Suprapubic skin (tissue), 4 donors: ENCODE measurements at regions not wholly inside any gene's neighbourhood (a gene's known extent, or its start where the extent isn't known, plus 50 kb on each side); places are given as distances from the start of the nearest gene placed in this dataset.

Source experiments
- DNase-seq, 2 donors: peaks; one replicate each; pipeline ENCODE4 v3.0.0-alpha.2; 2019; ENCODE audit warnings: low spot score in 2 of 2
- H3K27ac ChIP-seq: fragments of 200-600 bp; sonication (generic); one replicate; pipeline ENCODE4 v1.5.1; 2019
- H3K27me3 ChIP-seq: fragments of 200-600 bp; sonication (generic); one replicate; pipeline ENCODE4 v1.5.1; 2019
- H3K36me3 ChIP-seq: fragments of 200-600 bp; sonication (generic); one replicate; pipeline ENCODE4 v1.5.1; 2019
- H3K4me1 ChIP-seq: fragments of 200-600 bp; sonication (generic); one replicate; pipeline ENCODE4 v1.5.1; 2019
- H3K4me3 ChIP-seq: fragments of 200-600 bp; sonication (generic); one replicate; pipeline ENCODE4 v1.5.1; 2019; ENCODE audit warnings: mild to moderate bottlenecking
- H3K9me3 ChIP-seq: fragments of 200-600 bp; sonication (generic); one replicate; pipeline ENCODE4 v1.5.1; 2019
- EP300 ChIP-seq: sonication (generic); formaldehyde crosslinking; IDR thresholded peaks from one replicate; pipeline ENCODE4 v1.6.1; 2017; ENCODE audit warnings: antibody characterized with exemption
- POLR2A ChIP-seq, 2 donors: fragments of 450-650 bp; IDR thresholded peaks; one replicate each; pipeline ENCODE4 v1.6.1; 2017; ENCODE audit warnings: antibody characterized with exemption in 2 of 2, mild to moderate bottlenecking in 2 of 2, moderate library complexity in 2 of 2
- POLR2AphosphoS5 ChIP-seq, 3 donors: sonication (generic); formaldehyde crosslinking; IDR thresholded peaks; one replicate each; pipeline ENCODE4 v1.6.1; 2017; ENCODE audit warnings: antibody characterized with exemption in 3 of 3
- WGBS: methylation state at CpG from one replicate; pipeline ENCODE4 v1.1.5; 2018; 5-methylcytosine and 5-hydroxymethylcytosine counted together
- TF ChIP-seq, protein P1 (sequence below), 2 donors: fragments of 200-600 bp in 1 of 2; fragments of 450-650 bp in 1 of 2; sonication (generic) in 1 of 2; IDR thresholded peaks; one replicate each; pipeline ENCODE4 v1.5.1; 2016 to 2019; ENCODE audit warnings: antibody characterized with exemption in 2 of 2, mild to moderate bottlenecking in 1 of 2, moderate library complexity in 1 of 2

DNA sequence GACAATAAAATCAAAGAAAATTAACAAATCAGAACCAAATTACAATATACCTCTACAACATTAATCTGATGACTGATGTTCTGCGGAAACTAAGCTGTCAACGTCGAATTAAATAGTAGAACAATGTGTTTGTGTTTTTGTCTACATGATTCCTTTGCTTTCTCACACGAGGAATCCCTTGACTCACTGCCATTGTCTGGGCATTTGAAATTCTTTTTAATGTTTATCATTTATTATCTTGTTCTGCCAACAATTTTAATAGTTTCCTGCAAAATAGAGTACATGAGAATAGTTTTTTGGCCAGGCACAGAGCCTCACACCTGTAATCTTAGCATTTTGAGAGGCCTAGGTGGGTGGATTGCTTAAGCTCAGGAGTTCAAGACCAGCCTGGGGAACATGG, 76.6 kb upstream of the KRAS start:
- TF ChIP-seq POLR2A (IDR thresholded peaks at IDR 0.05) (no peak), POLR2AphosphoS5 (IDR thresholded peaks at IDR 0.05) (no peak), EP300 (no peak)
- TF ChIP-seq, protein P1, sequence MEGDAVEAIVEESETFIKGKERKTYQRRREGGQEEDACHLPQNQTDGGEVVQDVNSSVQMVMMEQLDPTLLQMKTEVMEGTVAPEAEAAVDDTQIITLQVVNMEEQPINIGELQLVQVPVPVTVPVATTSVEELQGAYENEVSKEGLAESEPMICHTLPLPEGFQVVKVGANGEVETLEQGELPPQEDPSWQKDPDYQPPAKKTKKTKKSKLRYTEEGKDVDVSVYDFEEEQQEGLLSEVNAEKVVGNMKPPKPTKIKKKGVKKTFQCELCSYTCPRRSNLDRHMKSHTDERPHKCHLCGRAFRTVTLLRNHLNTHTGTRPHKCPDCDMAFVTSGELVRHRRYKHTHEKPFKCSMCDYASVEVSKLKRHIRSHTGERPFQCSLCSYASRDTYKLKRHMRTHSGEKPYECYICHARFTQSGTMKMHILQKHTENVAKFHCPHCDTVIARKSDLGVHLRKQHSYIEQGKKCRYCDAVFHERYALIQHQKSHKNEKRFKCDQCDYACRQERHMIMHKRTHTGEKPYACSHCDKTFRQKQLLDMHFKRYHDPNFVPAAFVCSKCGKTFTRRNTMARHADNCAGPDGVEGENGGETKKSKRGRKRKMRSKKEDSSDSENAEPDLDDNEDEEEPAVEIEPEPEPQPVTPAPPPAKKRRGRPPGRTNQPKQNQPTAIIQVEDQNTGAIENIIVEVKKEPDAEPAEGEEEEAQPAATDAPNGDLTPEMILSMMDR (IDR thresholded peaks at IDR 0.05): no peak
- H3K4me1 ChIP-seq: peaks cover 3% of the 10 kb centered on the region
- H3K9me3 ChIP-seq: no peaks in the 10 kb centered on the region
- no peaks in the 10 kb centered on the region for H3K36me3 ChIP-seq
- H3K27me3 ChIP-seq: no peaks in the 10 kb centered on the region
- no peak for DNase-seq
- no peak overlapping the region for H3K27ac ChIP-seq
- H3K4me3 ChIP-seq: no peak overlapping the region
- WGBS: 60% methylated on average over 4 of the region's 4 CpGs

DNA sequence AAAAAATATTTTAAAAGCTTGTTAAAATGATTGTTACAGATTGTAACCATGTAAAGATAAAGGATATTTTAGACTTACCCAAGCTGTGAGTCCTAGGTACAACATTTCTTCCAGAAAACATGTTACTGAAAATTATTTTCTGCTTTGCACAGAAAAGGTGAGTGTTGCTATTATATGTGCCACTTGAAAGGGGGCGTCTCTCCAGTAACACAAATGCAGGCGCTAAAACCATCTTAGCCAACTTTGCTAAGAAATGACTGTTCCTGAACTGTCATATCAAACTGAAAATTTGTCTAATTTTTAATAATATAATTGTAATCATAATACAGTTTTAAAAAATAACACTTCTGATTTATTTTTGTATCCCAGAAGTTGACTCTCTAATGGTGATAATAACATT, 75.6 kb upstream of the KRAS start:
- H3K4me1 ChIP-seq: peaks cover 3% of the 10 kb centered on the region
- no peak overlapping the region for H3K4me3 ChIP-seq
- 94% methylated on average over 2 of the region's 2 CpGs for WGBS
- no peaks in the 10 kb centered on the region for H3K9me3 ChIP-seq
- H3K36me3 ChIP-seq: no peaks in the 10 kb centered on the region
- no peak for DNase-seq
- TF ChIP-seq POLR2AphosphoS5 (IDR thresholded peaks at IDR 0.05) (no peak), EP300 (no peak), POLR2A (IDR thresholded peaks at IDR 0.05) (no peak)
- TF ChIP-seq, protein P1 (IDR thresholded peaks at IDR 0.05): no peak
- H3K27me3 ChIP-seq: no peaks in the 10 kb centered on the region
- H3K27ac ChIP-seq: no peak overlapping the region

DNA sequence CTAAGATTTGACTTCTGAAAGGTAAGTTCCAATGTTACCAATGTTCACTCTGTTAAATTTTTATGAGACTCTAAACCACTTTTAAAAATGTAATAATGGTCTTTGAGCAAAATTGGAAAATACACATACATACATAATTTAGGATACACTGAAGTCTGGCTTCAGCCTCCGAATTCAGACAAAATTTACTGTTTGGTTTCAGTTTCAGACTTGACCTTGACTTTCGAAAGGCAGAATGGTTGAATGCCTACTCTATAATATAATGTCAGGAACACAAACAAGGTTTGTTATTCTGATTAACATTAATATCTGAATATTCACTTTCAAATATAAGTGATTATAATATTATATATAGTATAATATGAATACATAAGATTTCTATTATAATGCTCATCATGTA, 74.1 kb upstream of the KRAS start:
- Histone ChIP-seq H3K4me3 (no peak overlapping the region), H3K27ac (no peak overlapping the region), H3K27me3 (no peaks in the 10 kb centered on the region), H3K9me3 (no peaks in the 10 kb centered on the region), H3K4me1 (peaks cover 3% of the 10 kb centered on the region), H3K36me3 (no peaks in the 10 kb centered on the region)
- 81% methylated on average over 2 of the region's 2 CpGs for whole genome bisulfite sequencing
- TF ChIP-seq POLR2A (IDR thresholded peaks at IDR 0.05): no peak
- no peak for TF ChIP-seq EP300
- no peak for TF ChIP-seq POLR2AphosphoS5 (IDR thresholded peaks at IDR 0.05)
- TF ChIP-seq, protein P1 (IDR thresholded peaks at IDR 0.05): no peak
- DNase-seq: no peak

DNA sequence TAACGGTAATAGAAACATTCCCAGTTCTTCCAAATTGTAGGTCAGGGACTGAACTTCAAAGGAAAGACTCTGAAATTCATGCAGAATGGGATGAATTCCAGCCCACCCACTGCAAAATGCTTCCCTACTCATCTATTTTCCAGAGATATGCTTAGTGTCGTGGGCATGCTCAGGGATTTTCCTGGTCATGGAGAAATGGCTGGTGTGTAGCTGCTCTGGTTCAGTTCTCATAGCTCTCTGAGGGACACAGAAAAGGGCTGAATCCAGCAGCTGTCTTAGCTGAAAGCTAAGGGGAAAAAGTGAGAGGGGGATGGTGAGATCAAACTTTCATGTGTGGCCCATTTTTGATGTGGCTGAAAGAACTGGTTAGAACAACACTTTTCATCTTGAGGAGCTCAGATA, 72.9 kb upstream of the KRAS start:
- Histone ChIP-seq H3K27ac (no peak overlapping the region), H3K9me3 (no peaks in the 10 kb centered on the region), H3K36me3 (no peaks in the 10 kb centered on the region), H3K4me1 (peaks cover 3% of the 10 kb centered on the region), H3K4me3 (no peak overlapping the region), H3K27me3 (no peaks in the 10 kb centered on the region)
- DNase-seq: no peak
- TF ChIP-seq POLR2A (IDR thresholded peaks at IDR 0.05): no peak
- 64% methylated on average over 2 of the region's 2 CpGs for WGBS

DNA sequence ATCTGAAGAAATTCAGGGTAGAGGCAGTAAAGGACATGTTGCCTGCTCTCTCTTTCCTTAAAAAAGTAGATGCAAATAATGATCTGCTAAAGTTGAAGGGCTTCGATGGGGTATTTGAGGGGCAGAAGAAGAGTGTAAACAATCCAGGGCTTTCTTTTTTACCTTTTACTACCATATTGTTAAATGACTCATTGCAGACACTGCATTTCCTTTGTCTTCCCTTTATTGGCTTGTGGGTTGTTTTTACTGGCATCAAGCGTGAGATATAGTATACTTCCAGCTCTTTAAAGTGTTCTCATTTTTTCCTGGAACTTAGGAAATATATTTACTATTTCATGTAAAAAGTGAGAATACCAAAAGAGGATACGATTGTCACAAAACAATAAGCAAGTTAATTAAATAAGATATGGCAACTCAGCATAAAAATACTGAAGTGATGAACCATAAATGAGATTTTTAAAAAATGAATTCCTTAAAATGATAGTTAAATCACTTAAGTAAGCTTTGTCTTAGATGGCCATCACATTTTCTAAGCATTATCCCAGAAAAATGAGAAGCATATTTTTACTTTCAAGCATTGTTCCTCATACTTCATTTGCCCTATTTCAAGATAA, 72.3 kb upstream of the KRAS start:
- H3K4me1 ChIP-seq: peaks cover 3% of the 10 kb centered on the region
- no peak for TF ChIP-seq POLR2A (IDR thresholded peaks at IDR 0.05)
- TF ChIP-seq POLR2AphosphoS5 (IDR thresholded peaks at IDR 0.05): no peak
- TF ChIP-seq EP300: no peak
- TF ChIP-seq, protein P1 (IDR thresholded peaks at IDR 0.05): no peak
- no peak for DNase-seq
- no peaks in the 10 kb centered on the region for H3K27me3 ChIP-seq
- H3K36me3 ChIP-seq: no peaks in the 10 kb centered on the region
- no peak overlapping the region for H3K4me3 ChIP-seq
- H3K9me3 ChIP-seq: no peaks in the 10 kb centered on the region
- H3K27ac ChIP-seq: no peak overlapping the region
- WGBS: 36% methylated on average over 3 of the region's 3 CpGs

DNA sequence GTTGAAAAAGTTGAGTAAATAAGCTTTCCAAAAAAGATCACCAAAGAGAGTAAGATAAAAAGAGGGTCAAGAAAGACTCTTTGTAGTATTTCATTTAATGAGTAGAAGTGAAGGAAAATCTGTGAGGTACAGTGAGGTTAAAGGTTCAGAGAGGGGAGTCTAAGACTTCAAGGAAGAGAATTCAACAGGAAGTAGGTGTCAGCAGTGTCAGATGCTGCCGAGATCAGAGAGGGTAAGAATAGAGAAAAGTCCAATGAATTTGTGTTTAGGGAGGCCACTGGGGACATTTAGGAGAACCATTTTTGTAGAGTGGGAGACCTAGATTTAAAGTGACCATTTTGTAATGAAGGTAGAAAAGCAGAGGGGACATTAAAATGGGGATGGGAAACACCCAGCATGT, 71.6 kb upstream of the KRAS start:
- WGBS: 38% methylated on average over 1 of the region's 1 CpG
- DNase-seq: no peak
- Histone ChIP-seq H3K27me3 (no peaks in the 10 kb centered on the region), H3K27ac (no peak overlapping the region), H3K4me3 (no peak overlapping the region), H3K4me1 (no peaks in the 10 kb centered on the region), H3K36me3 (no peaks in the 10 kb centered on the region), H3K9me3 (no peaks in the 10 kb centered on the region)
- no peak for TF ChIP-seq EP300
- TF ChIP-seq POLR2A (IDR thresholded peaks at IDR 0.05): no peak
